ENCODE measurements at regions not wholly inside any gene's neighbourhood (a gene's known extent, or its start where the extent isn't known, plus 50 kb on each side); places are given as distances from the start of the nearest gene placed in this dataset.

- H3K9me3 ChIP-seq (replicated peaks in 1 of 2; ENCODE audit: control insufficient read depth in 1 of 2, insufficient read depth in 1 of 2, low read length in 2 of 2): peaks cover 0 to 12% of the 10 kb centered on the region in 2 donors
- H3K4me3 ChIP-seq (replicated peaks in 1 of 3; ENCODE audit: low read depth in 2 of 3, low read length in 3 of 3): no peak overlapping the region
- peaks cover 6 to 23% (median 14%) of the 10 kb centered on the region in 7 donors for H3K9me3 Mint-ChIP-seq
- 100% methylated on average over 1 of the region's 3 CpGs for WGBS (ENCODE audit: insufficient coverage)
- H3K4me2 ChIP-seq (replicated peaks; ENCODE audit: extremely low read depth, low read length, poor library complexity, severe bottlenecking): no peak overlapping the region
- H3K9ac ChIP-seq (ENCODE audit: insufficient read depth, low read length, poor library complexity, severe bottlenecking): no peak overlapping the region
- no peaks in the 10 kb centered on the region for H3K27me3 ChIP-seq (ENCODE audit: control insufficient read depth in 2 of 2, insufficient read depth in 2 of 2, low read length in 2 of 2)
- intact Hi-C loops (cut with micrococcal nuclease): no loop called here
- H3K4me1 ChIP-seq (ENCODE audit: control insufficient read depth in 1 of 2, insufficient read depth in 2 of 2, low read length in 2 of 2): no peaks in the 10 kb centered on the region
- H3K4me3 Mint-ChIP-seq: no peak overlapping the region
- TF ChIP-seq CTCF (IDR thresholded peaks at IDR 0.05): no peak
- H3K27me3 Mint-ChIP-seq (ENCODE audit: low read depth in 3 of 3): peaks cover 2 to 5% (median 2%) of the 10 kb centered on the region in 3 donors
- H3K36me3 Mint-ChIP-seq: no peaks in the 10 kb centered on the region
- no peaks in the 10 kb centered on the region for H4K20me1 ChIP-seq (ENCODE audit: insufficient read depth, low read length)
- no peak for DNase-seq
- no peaks in the 10 kb centered on the region for H3K36me3 ChIP-seq (replicated peaks in 1 of 2; ENCODE audit: control insufficient read depth in 1 of 2, insufficient read depth in 2 of 2, low read length in 2 of 2)
- no peak overlapping the region for H2AFZ ChIP-seq (ENCODE audit: insufficient read depth, low read depth, low read length, poor library complexity, severe bottlenecking)
- peaks cover 4% of the 10 kb centered on the region for H3K4me1 Mint-ChIP-seq
- H3K27ac Mint-ChIP-seq: no peak overlapping the region
- H3K79me2 ChIP-seq (ENCODE audit: insufficient read depth, low read length): no peaks in the 10 kb centered on the region
- no peak overlapping the region for H3K27ac ChIP-seq (ENCODE audit: low read depth in 1 of 2, low read length in 2 of 2)
These were observed 87.9 kb upstream of the KLF14 start for GRCh38 chr7:130821864-130822263.

- Mint-ChIP-seq H3K27me3 (ENCODE audit: low read depth in 3 of 3) (peaks cover 2 to 5% (median 2%) of the 10 kb centered on the region in 3 donors), H3K27ac (no peak overlapping the region), H3K4me3 (no peak overlapping the region), H3K36me3 (no peaks in the 10 kb centered on the region), H3K9me3 (peaks cover 8 to 29% (median 17%) of the 10 kb centered on the region in 7 donors), H3K4me1 (peaks cover 4% of the 10 kb centered on the region)
- no peak for TF ChIP-seq CTCF (IDR thresholded peaks at IDR 0.05)
- intact Hi-C loops (cut with micrococcal nuclease): no loop called here
- H4K20me1 ChIP-seq (ENCODE audit: insufficient read depth, low read length): no peaks in the 10 kb centered on the region
- H3K4me2 ChIP-seq (replicated peaks; ENCODE audit: extremely low read depth, low read length, poor library complexity, severe bottlenecking): no peak overlapping the region
- no peak for DNase-seq
- no peak overlapping the region for H3K9ac ChIP-seq (ENCODE audit: insufficient read depth, low read length, poor library complexity, severe bottlenecking)
- H3K27ac ChIP-seq (ENCODE audit: low read depth in 1 of 2, low read length in 2 of 2): no peak overlapping the region
- peaks cover 0 to 18% of the 10 kb centered on the region in 2 donors for H3K9me3 ChIP-seq (replicated peaks in 1 of 2; ENCODE audit: control insufficient read depth in 1 of 2, insufficient read depth in 1 of 2, low read length in 2 of 2)
- H3K27me3 ChIP-seq (ENCODE audit: control insufficient read depth in 2 of 2, insufficient read depth in 2 of 2, low read length in 2 of 2): no peaks in the 10 kb centered on the region
- H3K4me3 ChIP-seq (replicated peaks in 1 of 3; ENCODE audit: low read depth in 2 of 3, low read length in 3 of 3): no peak overlapping the region
- no peaks in the 10 kb centered on the region for H3K79me2 ChIP-seq (ENCODE audit: insufficient read depth, low read length)
- no peak overlapping the region for H2AFZ ChIP-seq (ENCODE audit: insufficient read depth, low read depth, low read length, poor library complexity, severe bottlenecking)
- no CpG with 5 or more reads among the region's 2 CpGs for WGBS (ENCODE audit: insufficient coverage)
- no peaks in the 10 kb centered on the region for H3K4me1 ChIP-seq (ENCODE audit: control insufficient read depth in 1 of 2, insufficient read depth in 2 of 2, low read length in 2 of 2)
- H3K36me3 ChIP-seq (replicated peaks in 1 of 2; ENCODE audit: control insufficient read depth in 1 of 2, insufficient read depth in 2 of 2, low read length in 2 of 2): no peaks in the 10 kb centered on the region
These were observed 88.6 kb upstream of the KLF14 start for GRCh38 chr7:130822642-130823041.

Data from CD14-positive monocyte (primary cell).